GM12878 (cell line): ENCODE measurements at regions not wholly inside any gene's neighbourhood (a gene's known extent, or its start where the extent isn't known, plus 50 kb on each side); places are given as distances from the start of the nearest gene placed in this dataset.

Experiments
- CTCF ChIP-seq, 3 experiments: IDR thresholded peaks in 2 of 3; conservative IDR thresholded peaks in 1 of 3; 2 replicates each; pipeline ENCODE4 v1.5.1; 2011; ENCODE audit warnings: low read depth in 3 of 3, low read length in 3 of 3, mild to moderate bottlenecking in 3 of 3, control low read depth in 2 of 3, moderate library complexity in 2 of 3, inconsistent platforms in 1 of 3, mixed read lengths in 1 of 3; ENCODE audit not compliant: control insufficient read depth in 2 of 3, insufficient read depth in 1 of 3; ENCODE audit errors: extremely low read depth in 1 of 3
- SMARCA5 ChIP-seq: fragments of 450-650 bp; IDR thresholded peaks from 2 replicates; pipeline ENCODE4 v1.6.1; 2017; ENCODE audit warnings: mild to moderate bottlenecking
- STAT3 ChIP-seq: IDR thresholded peaks from 2 replicates; pipeline ENCODE4 v1.6.1; 2011; ENCODE audit warnings: low read depth, low read length, improper control_type of control experiment
- ZNF24 ChIP-seq: fragments of 450-650 bp; IDR thresholded peaks from 2 replicates; pipeline ENCODE4 v1.6.1; 2017; ENCODE audit warnings: antibody characterized with exemption, mild to moderate bottlenecking

GRCh38 chr5:114221807-114222206, 140.1 kb upstream of the KCNN2 start:
- TF ChIP-seq STAT3 (no peak), ZNF24 (no peak), SMARCA5 (no peak), CTCF (IDR thresholded peaks at IDR 0.05 in 2 of 3, conservative IDR thresholded peaks at IDR 0.05 in 1 of 3; ENCODE audit: control insufficient read depth in 2 of 3, extremely low read depth in 1 of 3, insufficient read depth in 1 of 3, low read depth in 3 of 3, low read length in 3 of 3) (no peak)
